ENCODE measurements at regions not wholly inside any gene's neighbourhood (a gene's known extent, or its start where the extent isn't known, plus 50 kb on each side); places are given as distances from the start of the nearest gene placed in this dataset.

DNA sequence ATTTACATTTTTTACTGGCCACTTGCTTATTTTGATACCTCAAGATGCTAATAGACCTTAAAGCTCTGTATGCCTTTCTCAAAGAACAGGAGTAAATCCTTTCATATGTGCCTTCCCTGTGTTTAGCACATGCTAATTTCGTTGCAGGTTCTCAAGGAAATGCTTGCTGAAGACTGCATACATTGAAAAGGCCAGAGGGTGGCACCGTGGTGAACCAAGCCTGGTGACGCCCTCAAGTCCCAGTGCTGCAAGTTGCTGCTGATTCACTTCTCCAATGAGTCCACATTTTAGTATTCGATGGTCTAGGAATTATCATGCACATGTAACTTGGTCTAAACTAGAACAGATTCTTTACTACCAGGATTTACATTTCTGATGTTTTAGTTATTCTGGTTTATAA is 94.1 kb downstream of the CLDN17 start:
- peak; percentile 82 for DNase-seq (ENCODE audit: low read depth)
- TF ChIP-seq, protein P1, sequence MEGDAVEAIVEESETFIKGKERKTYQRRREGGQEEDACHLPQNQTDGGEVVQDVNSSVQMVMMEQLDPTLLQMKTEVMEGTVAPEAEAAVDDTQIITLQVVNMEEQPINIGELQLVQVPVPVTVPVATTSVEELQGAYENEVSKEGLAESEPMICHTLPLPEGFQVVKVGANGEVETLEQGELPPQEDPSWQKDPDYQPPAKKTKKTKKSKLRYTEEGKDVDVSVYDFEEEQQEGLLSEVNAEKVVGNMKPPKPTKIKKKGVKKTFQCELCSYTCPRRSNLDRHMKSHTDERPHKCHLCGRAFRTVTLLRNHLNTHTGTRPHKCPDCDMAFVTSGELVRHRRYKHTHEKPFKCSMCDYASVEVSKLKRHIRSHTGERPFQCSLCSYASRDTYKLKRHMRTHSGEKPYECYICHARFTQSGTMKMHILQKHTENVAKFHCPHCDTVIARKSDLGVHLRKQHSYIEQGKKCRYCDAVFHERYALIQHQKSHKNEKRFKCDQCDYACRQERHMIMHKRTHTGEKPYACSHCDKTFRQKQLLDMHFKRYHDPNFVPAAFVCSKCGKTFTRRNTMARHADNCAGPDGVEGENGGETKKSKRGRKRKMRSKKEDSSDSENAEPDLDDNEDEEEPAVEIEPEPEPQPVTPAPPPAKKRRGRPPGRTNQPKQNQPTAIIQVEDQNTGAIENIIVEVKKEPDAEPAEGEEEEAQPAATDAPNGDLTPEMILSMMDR (IDR thresholded peaks at IDR 0.05; ENCODE audit: insufficient read depth, low read length, severe bottlenecking): peak; percentile 78
- Histone ChIP-seq H3K36me3 (ENCODE audit: control insufficient read depth, insufficient read depth, low read length) (no peaks in the 10 kb centered on the region), H3K4me3 (ENCODE audit: low read depth, low read length) (no peak overlapping the region), H3K27me3 (ENCODE audit: control insufficient read depth, insufficient read depth, low read length) (no peaks in the 10 kb centered on the region)
- peak; percentile 52 for FAIRE-seq

GRCh38 chr21:30058928-30059327 is 107.7 kb downstream of the CLDN17 start:
- DNase-seq (ENCODE audit: low read depth) (peak; percentile 86), FAIRE-seq (no peak)
- TF ChIP-seq, protein P1 (IDR thresholded peaks at IDR 0.05; ENCODE audit: insufficient read depth, low read length, severe bottlenecking): no peak
- no peak overlapping the region for H3K4me3 ChIP-seq (ENCODE audit: low read depth, low read length)
- no peaks in the 10 kb centered on the region for H3K27me3 ChIP-seq (ENCODE audit: control insufficient read depth, insufficient read depth, low read length)
- H3K36me3 ChIP-seq (ENCODE audit: control insufficient read depth, insufficient read depth, low read length): no peaks in the 10 kb centered on the region

DNA sequence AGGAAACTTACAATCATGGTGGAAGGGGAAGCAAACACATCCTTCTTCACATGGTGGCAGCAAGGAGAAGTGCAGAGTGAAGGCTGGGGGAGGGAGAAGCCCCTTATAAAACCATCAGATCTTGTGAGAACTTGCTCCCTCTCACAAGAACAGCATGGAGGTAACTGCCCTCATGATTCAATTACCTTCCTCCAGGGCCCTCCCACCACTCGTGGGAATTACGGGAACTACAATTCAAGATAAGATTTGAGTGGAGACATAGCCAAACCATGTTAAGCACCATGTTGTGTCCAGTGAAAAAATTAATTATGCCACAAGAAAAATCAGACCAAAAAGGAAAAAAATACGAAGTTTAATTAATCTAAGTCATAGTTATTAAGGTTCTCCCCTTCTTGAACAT is 109.5 kb downstream of the CLDN17 start:
- TF ChIP-seq, protein P1 (IDR thresholded peaks at IDR 0.05; ENCODE audit: insufficient read depth, low read length, severe bottlenecking): no peak
- DNase-seq (ENCODE audit: low read depth) (no peak), FAIRE-seq (no peak)
- H3K4me3 ChIP-seq (ENCODE audit: low read depth, low read length): no peak overlapping the region
- H3K27me3 ChIP-seq (ENCODE audit: control insufficient read depth, insufficient read depth, low read length): no peaks in the 10 kb centered on the region
- H3K36me3 ChIP-seq (ENCODE audit: control insufficient read depth, insufficient read depth, low read length): no peaks in the 10 kb centered on the region

DNA sequence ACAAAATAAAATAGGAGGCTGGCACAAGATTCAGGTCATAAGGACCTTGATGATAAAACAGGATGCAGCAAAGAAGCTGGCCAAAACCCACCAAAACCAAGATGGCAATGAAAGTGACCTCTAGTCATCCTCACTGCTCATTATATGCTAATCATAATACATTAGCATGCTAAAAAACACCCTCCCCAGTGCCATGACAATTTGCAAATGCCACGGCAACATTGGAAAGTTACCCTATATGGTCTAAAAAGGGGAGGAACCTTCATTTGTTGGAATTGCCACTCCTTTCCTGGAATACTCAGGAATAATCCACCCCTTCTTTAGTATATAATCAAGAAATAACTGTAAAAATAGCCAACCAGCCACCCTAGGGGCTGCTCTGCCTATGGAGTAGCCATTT is 108.8 kb upstream of the GRIK1 start:
- H3K36me3 ChIP-seq (ENCODE audit: control insufficient read depth, insufficient read depth, low read length): no peaks in the 10 kb centered on the region
- no peak overlapping the region for H3K4me3 ChIP-seq (ENCODE audit: low read depth, low read length)
- H3K27me3 ChIP-seq (ENCODE audit: control insufficient read depth, insufficient read depth, low read length): no peaks in the 10 kb centered on the region
- DNase-seq (ENCODE audit: low read depth): no peak
- FAIRE-seq: no peak
- TF ChIP-seq, protein P1 (IDR thresholded peaks at IDR 0.05; ENCODE audit: insufficient read depth, low read length, severe bottlenecking): no peak

DNA sequence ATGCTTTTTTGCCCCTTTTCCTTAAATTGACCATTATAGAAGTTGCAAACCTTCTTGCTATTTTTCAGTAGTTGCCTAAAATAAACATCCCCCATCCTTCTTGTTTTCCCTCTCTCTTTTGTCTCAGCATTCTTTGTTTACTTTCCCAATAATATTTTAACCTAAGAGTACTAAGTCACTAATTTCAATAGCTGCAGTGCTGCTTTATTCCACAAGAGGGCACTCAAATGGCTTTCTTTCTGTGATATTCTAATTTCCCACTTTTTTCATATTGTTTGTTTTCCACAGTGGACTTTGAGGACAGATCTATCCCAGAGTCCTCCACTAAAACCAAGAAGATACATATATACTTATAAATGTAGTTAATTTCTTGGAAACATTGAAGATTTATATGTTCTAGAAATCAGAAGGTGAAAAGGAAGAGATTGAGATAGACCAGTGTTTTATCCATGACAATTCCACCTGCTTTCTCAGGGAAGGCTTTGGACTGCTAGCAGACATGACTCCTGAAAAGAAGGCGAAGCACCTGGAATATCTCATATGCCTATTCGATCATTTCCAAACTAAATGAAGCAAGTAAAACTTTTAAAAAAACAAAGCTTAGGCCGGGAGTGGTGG is 104.8 kb upstream of the GRIK1 start:
- TF ChIP-seq, protein P1 (IDR thresholded peaks at IDR 0.05; ENCODE audit: insufficient read depth, low read length, severe bottlenecking): peak; percentile 58
- Histone ChIP-seq H3K4me3 (ENCODE audit: low read depth, low read length) (no peak overlapping the region), H3K27me3 (ENCODE audit: control insufficient read depth, insufficient read depth, low read length) (no peaks in the 10 kb centered on the region), H3K36me3 (ENCODE audit: control insufficient read depth, insufficient read depth, low read length) (no peaks in the 10 kb centered on the region)
- DNase-seq (ENCODE audit: low read depth) (peak; percentile 28), FAIRE-seq (no peak)

GRCh38 chr21:30042443-30042842 is 102.6 kb upstream of the GRIK1 start:
- Histone ChIP-seq H3K27me3 (ENCODE audit: control insufficient read depth, insufficient read depth, low read length) (no peaks in the 10 kb centered on the region), H3K36me3 (ENCODE audit: control insufficient read depth, insufficient read depth, low read length) (no peaks in the 10 kb centered on the region), H3K4me3 (ENCODE audit: low read depth, low read length) (no peak overlapping the region)
- FAIRE-seq (no peak), DNase-seq (ENCODE audit: low read depth) (no peak)
- TF ChIP-seq, protein P1 (IDR thresholded peaks at IDR 0.05; ENCODE audit: insufficient read depth, low read length, severe bottlenecking): no peak
